Hippocampal formation (tissue), 2 donors: ENCODE measurements at regions not wholly inside any gene's neighbourhood (a gene's known extent, or its start where the extent isn't known, plus 50 kb on each side); places are given as distances from the start of the nearest gene placed in this dataset.
A peak's percentile ranks its signal among the peaks of the same experiment; 100 is the strongest.
"Not testable (repeated sequence)": the region's sequence is repeated elsewhere in the genome, so short reads cannot be mapped to it uniquely, and the experiment has no call there.

Experiments
- DNase-seq, 2 donors: peaks; one replicate each; lab custom pipeline; 2025; lab: John Stamatoyannopoulos, UW

DNA sequence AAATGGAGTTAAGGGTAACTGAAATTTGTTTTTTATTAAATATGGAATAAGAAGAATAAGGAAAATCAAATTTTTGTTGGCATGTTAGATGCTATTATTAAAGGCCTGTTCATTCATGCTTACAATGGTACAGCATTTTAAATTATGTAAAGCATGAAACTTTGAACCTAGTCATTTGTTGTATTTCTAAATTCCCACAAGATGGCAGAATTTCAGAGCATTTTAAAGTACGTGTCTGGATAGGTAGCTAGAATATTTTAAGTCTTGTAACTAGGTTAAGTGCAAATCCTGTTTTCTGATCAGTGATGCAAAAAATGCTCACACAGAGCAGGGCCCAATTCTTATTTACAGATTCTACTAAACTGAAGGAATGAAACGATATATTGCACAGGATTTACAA is 585.6 kb upstream of the MIS18BP1 start:
- peak in 1 of 2 donors; percentile 35 for DNase-seq

DNA sequence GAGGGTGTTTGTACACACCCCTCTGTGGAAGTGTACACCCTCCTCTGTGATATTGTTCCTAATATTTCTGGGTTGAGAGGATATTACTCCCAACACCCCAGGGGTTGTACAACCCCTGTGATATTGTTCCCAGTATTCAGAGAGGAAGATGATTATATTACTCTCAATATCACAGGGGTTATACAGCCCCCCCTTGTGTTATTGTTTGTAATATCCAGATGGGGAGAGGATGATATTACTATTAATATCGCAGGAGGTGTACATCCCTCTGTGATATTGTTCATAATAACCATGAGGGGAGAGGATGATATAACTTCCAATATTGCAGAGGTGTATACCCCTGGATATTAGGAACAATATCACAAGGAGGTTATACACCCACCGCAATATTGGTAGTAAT is 566.1 kb upstream of the MIS18BP1 start:
- DNase-seq = no peak

DNA sequence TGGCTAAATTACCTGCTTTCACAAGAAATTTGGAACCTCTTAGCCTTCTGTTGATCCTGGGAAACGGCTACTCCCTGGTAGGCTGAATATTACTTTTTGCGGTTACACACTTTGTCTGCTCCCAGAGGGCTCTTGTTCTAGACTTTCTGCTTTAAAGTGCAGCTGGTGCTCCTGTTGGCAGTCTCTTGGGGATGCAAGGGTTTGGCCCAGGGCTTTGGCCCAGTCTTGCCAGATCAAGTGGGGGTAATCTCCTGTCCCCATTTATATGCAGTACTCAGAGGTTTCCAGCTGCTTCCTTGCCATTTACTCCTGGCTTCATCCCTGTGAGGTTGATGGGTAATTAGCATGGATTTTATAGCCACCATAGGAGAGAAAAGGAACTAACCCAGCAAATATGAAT is 558.2 kb upstream of the MIS18BP1 start:
- DNase-seq = no peak

DNA sequence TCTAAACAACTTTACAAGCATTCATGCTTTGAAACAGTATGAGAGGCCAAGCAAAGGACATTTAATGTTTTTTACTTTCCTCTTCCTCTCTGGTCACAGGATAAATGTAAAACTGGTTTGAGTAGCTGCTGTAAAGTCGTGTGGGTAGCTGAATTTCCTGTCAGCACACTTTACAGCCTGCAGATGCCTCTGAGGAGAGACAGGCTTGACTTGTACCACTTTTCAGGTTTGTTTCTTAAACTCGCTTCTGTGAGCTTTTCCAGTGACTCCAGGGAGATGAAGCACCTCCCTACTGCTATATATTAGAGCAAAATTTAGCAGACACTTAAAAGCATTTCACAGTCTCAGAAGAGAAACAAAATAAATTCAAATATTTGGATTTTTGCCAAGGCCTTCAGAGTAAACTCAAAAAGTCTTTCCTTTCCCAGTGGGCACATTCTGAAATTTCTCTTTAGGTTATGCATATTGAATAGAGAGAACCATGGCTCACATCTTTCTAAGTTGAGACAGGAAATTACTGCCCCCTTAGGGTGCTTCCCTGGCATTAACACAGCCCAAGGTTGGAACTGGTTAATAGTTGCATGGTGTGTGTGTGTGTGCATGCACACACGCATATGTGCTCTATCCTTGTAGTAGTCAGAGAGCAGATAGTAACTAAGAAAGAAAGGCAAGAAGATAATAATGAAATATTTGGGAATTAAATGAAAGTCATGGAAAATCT is 557.3 kb upstream of the MIS18BP1 start:
- no peak for DNase-seq

DNA sequence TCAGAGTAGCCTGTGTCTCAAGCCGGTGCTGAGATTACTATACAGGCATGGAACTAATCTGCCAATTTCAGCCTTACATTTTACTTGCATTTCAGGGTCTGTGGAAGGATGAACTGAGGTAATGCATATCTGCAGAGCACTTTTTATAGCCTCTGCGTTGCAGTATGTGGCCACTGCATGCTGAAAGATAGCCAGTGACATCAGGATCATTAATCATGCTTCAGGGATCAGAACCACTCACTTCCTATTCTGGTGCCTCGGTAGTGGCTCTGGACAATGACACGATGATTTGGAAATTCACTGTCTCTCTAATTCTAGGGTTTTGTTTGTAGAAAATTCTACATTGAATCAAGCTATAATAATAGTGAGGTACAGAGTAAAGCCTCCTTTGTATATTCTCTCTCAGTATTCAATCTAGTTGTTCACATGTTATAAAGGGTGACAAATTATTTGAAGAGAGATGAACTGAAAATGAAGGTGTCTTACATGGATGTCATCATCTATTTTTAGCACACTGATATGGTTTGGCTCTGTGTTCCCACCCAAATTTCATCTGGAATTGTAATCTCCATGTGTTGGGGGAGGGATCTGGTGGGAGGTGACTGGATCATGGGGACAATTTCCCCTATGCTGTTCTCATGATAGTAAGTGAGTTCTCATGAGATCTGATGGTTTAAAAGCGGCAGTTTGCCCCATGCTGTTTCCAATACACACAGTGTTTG is 554.3 kb upstream of the MIS18BP1 start:
- DNase-seq = no peak

DNA sequence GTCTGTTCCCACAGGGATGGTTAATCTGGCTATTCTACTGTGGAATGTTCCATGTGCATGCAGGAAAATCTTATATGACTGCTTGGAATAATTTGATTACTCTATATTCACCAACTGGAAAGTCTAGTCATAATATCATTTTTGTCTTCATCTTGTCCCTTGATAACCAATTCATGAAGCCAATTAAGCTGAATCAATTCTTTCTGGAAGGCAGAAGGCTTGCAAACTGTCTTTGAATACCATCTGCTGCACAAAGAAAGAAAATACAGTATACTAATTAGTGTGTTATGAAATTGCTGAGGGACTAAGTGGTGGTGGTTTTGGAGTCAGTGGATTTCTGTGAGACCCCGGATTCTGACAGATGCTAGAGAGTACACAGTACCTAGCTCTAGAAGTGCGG is 546.5 kb upstream of the MIS18BP1 start:
- no peak for DNase-seq

DNA sequence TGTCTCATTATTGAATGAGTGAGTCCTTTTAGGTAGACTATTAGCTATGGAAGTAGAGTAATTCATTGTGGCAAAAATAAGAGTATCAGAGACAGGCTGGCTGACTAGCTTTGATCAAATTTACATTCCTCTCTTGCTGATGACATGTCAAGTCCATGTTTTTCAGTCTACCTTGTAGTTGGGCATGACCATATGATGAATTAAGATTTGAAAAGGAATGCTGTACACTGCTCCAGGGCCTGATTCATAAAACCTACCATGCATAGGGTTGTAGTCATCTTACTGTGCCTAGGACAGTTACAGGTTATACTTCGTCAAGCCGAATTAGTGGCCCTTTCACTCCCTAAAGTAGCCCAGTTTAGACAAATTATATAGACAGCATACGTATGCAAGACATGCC is 545.7 kb upstream of the MIS18BP1 start:
- DNase-seq = no peak

DNA sequence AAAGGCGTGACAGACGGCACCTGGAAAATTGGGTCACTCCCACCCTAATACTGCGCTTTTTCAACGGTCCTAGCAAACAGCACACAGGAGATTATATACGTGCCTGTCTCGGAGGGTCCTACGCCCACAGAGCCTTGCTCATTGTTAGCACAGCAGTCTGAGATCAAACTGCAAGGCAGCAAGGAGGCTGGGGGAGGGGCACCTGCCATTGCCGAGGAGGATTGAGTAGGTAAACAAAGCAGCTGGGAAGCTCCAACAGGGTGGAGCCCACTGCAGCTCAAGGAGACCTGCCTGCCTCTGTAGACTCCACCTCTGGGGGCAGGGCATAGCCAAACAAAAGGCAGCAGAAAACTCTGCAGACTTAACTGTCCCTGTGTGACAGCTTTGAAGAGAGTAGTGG is 543.0 kb upstream of the MIS18BP1 start:
- DNase-seq = not testable (repeated sequence)

DNA sequence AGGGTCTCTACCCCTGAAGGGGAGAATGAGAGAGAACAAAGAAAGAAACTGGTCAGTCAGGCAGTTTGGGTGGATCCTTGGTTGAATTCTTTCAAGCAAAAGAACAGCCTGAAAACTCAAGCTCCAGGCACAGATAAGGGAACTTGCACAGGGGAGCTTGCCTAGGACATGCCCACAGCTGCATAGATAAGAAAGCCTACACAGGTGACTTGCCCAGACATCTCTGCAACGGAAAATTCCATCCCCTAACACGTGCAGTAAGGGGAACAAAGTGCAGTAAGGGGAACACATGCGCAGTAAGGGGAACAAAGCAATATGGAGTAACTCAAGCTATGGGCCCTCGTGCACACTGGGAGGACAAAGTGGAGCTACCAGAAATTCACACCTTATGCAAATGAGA is 540.1 kb upstream of the MIS18BP1 start:
- no peak for DNase-seq

DNA sequence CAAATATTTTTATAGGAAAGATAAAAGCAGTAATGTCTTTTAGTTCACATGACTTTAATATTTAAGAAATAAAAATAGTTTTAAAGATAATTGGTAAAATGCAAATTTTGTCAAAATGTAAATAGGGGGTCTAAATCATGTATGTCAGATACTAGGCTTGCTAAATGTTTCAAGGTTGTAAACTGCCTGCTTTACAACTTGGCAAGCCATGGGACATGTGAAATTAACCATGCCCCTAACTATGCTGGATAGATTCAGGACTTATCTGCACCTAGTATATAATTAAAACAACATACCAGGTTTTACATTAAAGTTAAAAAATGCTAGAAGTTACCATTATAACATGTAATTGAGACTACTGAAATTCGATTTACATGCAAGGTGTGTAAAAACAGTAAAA is 537.3 kb upstream of the MIS18BP1 start:
- DNase-seq = no peak

DNA sequence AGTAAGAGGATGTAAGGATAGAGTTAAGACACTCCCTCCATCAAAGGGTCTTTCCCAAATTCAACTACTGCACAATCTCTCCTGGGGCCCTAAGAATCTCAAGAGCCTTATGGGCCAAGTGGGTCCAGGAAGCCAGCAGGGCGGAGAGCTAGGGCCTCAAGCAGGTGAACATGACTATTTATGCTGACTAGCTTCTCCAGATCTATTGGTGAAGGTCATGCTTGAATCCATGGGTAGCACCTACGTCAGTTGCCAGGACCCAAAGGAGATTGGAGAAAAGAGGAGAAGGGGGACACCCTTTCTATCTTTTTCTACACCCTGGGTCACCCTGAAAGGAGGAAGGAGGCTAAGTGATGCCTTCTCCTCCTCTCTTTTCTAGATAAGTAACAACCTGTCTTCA is 534.2 kb upstream of the MIS18BP1 start:
- no peak for DNase-seq

DNA sequence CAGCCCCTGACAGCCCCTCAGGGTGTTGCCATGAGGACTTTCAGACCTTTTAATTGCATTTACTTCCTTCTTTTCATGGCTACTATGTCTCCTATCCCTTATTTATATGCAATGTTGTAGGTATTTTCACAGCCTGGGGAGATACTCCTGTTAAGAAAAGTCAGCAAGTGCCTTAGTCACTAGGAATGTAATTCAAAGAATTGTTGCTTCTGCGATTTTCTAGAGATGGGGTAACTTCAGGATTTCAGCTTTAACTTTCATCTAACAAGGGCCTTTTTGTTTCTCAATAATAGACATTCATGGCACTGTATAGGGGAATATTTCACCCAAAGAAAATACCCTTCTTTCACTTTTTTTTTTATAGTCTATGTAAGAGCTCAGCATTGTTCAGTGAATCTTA is 533.3 kb upstream of the MIS18BP1 start:
- DNase-seq = no peak

DNA sequence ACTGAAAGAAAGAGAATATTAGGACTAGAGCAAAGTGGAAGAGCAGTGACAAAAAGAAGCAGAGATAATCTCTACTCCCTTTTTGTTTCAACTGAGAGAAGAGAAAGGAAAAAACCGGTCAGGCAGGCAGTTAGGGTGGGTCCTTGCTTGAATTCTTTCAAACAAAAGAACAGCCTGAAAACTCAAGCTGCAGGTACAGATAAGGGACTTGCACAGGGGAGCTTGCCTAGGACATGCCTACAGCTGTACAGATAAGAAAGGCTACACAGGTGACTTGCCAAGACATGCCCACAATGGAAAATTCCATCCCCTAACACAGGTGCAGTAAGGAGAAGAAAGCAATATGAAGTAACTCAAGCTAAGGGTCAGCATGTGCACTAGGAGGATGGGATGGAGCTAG is 532.2 kb upstream of the MIS18BP1 start:
- no peak for DNase-seq

DNA sequence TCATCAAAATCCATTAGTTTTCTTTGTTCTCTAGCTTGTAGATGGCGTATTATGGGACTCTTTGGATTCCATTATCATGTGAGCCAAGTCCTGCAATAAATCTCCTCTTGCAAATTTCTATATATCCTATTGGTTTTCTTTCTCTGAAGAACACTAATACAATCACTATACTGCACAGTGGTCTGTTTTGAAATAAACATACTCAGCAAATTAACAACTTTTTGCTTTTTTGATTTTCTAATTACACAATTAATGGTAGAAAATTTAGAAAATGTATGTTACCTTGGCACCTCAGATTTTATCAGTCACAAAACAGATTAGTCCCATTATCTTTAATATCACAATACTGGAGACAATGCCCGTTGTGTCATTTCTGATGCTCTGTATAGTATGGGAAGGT is 513.2 kb upstream of the MIS18BP1 start:
- no peak for DNase-seq

DNA sequence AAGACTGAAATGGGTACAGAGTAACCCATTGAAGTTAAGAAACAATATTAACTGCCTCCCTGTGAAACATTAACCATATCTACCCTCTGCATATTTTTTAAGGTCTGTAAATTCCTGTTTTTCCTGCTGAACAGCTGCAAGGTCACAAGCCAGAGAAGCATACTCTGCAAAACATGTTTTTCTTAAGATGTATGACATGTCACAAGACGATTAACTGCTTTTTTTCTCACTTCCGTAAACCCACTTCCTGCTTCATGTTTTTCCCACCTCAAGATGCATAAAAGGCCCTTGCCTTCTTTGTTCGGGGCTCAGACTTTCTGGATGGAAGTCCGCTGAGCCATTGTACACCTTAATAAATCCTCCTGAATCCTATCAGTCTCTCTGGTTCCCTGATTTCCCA is 504.7 kb upstream of the MIS18BP1 start:
- DNase-seq = no peak

DNA sequence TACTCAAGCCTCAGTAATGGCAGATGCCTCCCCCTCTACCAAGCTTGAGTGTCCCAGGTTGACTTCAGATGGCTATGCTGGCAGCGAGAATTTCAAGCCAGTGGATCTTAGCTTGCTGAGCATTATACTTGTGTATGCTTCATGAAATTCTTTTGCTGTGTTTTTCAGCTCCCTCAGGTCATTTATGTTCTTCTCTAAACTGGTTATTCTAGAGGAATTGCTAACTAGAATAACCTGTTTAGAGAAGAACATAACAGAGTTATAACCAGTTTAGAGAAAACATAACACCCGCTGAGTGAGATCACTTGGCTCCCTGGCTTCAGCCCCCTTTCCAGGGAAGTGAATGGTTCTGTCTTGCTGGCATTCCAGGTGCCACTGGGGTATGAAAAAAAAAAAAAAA is 503.4 kb upstream of the MIS18BP1 start:
- not testable (repeated sequence) for DNase-seq

DNA sequence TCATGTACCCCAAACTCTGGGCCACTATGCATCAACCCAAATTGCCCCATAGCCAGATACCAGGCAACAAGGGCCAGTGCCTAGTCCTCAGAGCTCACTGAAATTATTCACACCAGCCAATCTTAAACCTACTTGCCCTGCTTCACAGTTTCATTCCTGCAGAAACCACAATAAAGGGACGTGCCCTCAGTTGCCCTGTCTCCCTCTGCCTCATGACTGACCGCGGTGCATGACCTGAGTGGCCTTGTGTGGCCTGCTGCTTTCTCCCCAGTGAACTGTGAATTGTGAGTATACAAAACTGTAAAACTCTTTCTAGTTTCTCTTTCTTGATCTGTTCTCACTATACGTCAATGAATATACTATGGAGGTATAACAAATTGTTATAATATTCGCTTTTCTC is 490.9 kb upstream of the MIS18BP1 start:
- no peak for DNase-seq

DNA sequence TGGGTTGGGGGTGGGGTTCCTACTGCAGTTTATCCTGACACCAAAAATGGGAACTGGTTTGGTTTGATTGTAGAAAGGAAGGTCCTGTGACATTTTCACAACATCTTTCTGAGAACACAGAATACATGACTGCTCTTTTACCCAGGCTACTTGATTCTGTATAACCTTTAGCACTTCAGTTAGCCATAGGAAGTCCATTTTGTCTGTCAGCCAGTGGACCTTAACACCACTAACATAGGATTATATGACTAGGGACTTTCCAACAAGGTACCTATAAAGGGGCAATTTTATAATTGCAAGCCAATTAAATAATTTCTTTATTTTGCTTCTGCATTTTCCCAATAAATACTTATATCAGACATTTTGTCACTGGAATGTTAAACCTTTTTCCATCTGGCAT is 489.2 kb upstream of the MIS18BP1 start:
- DNase-seq = no peak

DNA sequence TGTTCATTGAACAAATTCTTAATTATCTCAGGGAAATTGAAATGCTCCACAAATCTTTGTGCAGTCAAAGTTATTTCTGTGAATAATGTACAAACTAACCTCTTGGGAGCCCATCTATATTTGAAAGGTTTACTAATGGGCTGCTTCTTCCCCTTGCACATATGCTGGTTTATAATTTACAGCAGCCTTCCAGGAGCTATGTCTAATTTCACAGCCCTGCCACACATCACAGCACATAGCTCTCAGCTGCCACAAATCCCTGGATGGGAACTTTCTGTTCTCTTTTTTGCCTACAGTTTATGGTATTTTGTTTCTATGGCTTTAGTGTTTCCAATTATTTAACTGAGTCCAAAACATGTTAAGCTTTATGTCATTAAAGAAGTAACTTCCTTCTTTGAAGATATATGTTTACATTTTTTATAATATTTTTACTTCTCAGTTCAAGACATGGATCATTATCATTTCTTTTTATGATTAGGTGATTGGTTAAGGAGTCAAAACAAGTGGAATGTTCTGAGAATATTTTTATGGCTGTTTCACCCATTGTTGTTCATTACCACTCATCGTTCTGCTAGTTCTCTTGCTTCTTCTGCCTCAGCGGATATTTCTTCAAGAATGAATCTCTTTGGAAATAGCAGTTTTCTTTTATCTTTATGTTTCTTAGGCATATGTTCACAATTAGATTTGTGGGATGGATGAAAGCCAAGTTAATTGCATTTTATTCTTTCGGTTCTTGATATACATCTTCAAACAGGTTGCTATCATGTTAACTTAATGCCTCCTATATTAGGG is 475.6 kb upstream of the MIS18BP1 start:
- DNase-seq = no peak

DNA sequence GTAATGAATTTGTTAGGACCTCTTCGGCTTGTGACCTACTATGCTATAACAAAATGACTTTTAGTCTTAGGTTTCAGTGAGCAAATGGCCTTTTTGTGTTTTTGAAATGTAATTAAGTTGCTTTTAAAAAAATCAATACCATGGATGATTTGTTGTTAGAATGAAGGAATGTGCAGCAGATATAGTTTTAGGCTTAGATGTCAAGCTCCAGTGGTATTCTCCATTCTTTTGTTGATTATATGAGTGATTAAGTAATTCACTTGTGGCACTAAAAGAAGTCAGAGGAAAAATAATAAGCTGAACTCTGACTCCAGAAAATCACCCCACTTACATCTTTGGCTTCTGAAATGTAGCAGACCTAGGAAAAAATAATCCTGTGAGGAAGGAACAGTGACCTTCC is 474.1 kb upstream of the MIS18BP1 start:
- DNase-seq = no peak

DNA sequence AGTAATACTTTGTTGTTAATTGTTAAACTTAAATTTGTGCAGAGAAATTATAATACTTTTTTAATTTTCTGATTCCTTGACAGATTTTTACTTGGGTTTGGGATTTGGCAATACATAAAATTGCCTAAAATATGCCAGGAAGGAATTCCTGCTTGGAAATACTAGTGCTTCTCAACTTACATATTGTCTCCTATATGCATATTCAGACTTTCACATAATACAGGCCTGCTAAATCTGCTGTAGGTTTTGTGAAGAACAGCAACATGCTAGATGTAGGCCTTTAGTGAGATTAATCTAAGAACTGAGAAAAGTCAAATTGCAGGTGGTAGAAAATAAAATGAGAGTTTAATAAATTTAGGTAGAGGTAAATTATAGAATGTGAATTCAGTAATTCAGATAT is 468.5 kb upstream of the MIS18BP1 start:
- DNase-seq = no peak

DNA sequence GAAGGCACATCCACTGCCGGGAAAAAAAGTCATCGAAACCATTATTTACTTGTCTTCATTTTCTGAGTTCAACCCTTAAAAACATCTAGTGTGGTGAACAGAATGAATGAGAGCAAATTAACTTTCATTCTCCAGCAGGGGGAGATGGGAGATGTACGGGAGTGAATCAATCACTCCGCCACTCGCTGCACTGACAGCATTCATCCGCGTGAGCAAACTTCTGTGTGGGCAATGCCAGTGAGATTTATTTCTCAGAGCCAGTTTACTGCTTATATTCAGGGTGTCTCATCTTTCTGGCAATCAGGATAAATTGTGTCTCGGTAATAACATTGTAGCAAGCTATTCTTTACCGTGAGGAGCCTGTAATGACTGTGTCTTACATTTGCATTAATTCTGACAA is 463.6 kb upstream of the MIS18BP1 start:
- no peak for DNase-seq

DNA sequence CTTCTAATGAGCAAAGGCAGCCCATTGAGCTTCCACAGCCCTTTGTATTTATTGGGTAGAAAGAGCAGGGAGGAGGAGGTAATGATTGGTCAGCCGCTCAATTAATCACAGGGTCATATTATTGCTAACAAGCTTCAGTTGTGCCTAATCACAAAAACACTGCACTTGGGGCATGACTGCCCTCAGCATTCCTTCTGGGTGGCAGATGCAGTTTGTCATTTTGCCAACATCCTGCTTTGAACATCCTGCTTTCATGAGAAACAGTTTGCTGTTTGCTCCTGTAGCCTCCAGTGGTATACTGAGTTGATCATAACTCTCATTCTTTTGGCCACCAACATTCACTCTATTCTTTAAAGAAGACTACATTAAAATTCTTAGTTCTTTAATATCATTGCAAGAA is 462.9 kb upstream of the MIS18BP1 start:
- no peak for DNase-seq
